Stimulated activated CD8-positive, alpha-beta memory T cell treated with anti-CD3 and anti-CD28 coated beads, Interleukin-15, amount 100 ng/mL, for 48 hours (primary cell): ENCODE measurements at regions not wholly inside any gene's neighbourhood (a gene's known extent, or its start where the extent isn't known, plus 50 kb on each side); places are given as distances from the start of the nearest gene placed in this dataset.
"Not testable (repeated sequence)": the region's sequence is repeated elsewhere in the genome, so short reads cannot be mapped to it uniquely, and the experiment has no call there.

ENCODE experiments used
- DNase-seq, 2 donors: peaks; one replicate each; pipeline ENCODE4 v3.0.0-alpha.2; 2020; ENCODE audit warnings: low read depth in 2 of 2

- DNase-seq: not testable (repeated sequence)
Observed at GRCh38 chr3:75319776-75320175, 344.4 kb upstream of the FRG2C start.

GRCh38 chr3:75320369-75320768 is 343.8 kb upstream of the FRG2C start:
- no peak for DNase-seq

GRCh38 chr3:75321060-75321459 is 343.1 kb upstream of the FRG2C start:
- no peak for DNase-seq

- DNase-seq: not testable (repeated sequence)
Observed at GRCh38 chr3:75323936-75324335, 340.2 kb upstream of the FRG2C start.

GRCh38 chr3:75325716-75326115 is 338.4 kb upstream of the FRG2C start:
- DNase-seq: no peak

- no peak for DNase-seq
Observed at GRCh38 chr3:75327453-75327852, 336.7 kb upstream of the FRG2C start.

GRCh38 chr3:75329476-75330097 is 334.5 kb upstream of the FRG2C start:
- no peak for DNase-seq

GRCh38 chr3:75330446-75330845 is 333.7 kb upstream of the FRG2C start:
- not testable (repeated sequence) for DNase-seq

GRCh38 chr3:75332090-75332489 is 332.0 kb upstream of the FRG2C start:
- DNase-seq: not testable (repeated sequence)

- DNase-seq: no peak
Observed at GRCh38 chr3:75332794-75333193, 331.3 kb upstream of the FRG2C start.

GRCh38 chr3:75334299-75334698 is 329.8 kb upstream of the FRG2C start:
- DNase-seq: no peak

- DNase-seq: no peak
Observed at GRCh38 chr3:75337226-75337900, 326.8 kb upstream of the FRG2C start.

- DNase-seq: no peak
Observed at GRCh38 chr3:75338342-75338741, 325.8 kb upstream of the FRG2C start.

GRCh38 chr3:75341324-75342067 is 322.6 kb upstream of the FRG2C start:
- DNase-seq: no peak

- no peak for DNase-seq
Observed at GRCh38 chr3:75342425-75342824, 321.7 kb upstream of the FRG2C start.

- DNase-seq: not testable (repeated sequence)
Observed at GRCh38 chr3:75350536-75350935, 313.6 kb upstream of the FRG2C start.

- peak; percentile 28 to 38 for DNase-seq
Observed at GRCh38 chr3:75362086-75362784, 301.9 kb upstream of the FRG2C start.

GRCh38 chr3:75372964-75373363 is 291.2 kb upstream of the FRG2C start:
- not testable (repeated sequence) for DNase-seq

GRCh38 chr3:75379840-75380239 is 284.3 kb upstream of the FRG2C start:
- not testable (repeated sequence) for DNase-seq

- DNase-seq: no peak
Observed at GRCh38 chr3:75380276-75380771, 283.8 kb upstream of the FRG2C start.

- not testable (repeated sequence) for DNase-seq
Observed at GRCh38 chr3:75384016-75384415, 280.1 kb upstream of the FRG2C start.
